RWPE1 (cell line): ENCODE measurements at regions not wholly inside any gene's neighbourhood (a gene's known extent, or its start where the extent isn't known, plus 50 kb on each side); places are given as distances from the start of the nearest gene placed in this dataset.
"Not testable (repeated sequence)": the region's sequence is repeated elsewhere in the genome, so short reads cannot be mapped to it uniquely, and the experiment has no call there.

Experiments
- CTCF ChIA-PET: fragments of 350-600 bp; sonication (Branson Sonifier 250); formaldehyde crosslinking; extraction: SDS; loops from one replicate; lab custom pipeline; 2021; lab: Yijun Ruan, JAX
- POLR2A ChIA-PET: fragments of 400-600 bp; formaldehyde crosslinking; extraction: SDS; loops from one replicate; lab custom pipeline; 2020; ENCODE audit warnings: antibody characterized with exemption; ENCODE audit not compliant: low non-redundant PET; lab: Yijun Ruan, JAX
- DNase-seq: peaks from one replicate; pipeline ENCODE4 v3.0.0; 2012; ENCODE audit warnings: low spot score
- H3K27ac ChIP-seq: fragments of 450-650 bp; 2 replicates; pipeline ENCODE4 v1.5.1; 2017
- TF ChIP-seq, protein P1 (sequence below): fragments of 450-650 bp; conservative IDR thresholded peaks from 2 replicates; pipeline ENCODE4 v1.5.1; 2017; ENCODE audit warnings: low read depth, mild to moderate bottlenecking

DNA sequence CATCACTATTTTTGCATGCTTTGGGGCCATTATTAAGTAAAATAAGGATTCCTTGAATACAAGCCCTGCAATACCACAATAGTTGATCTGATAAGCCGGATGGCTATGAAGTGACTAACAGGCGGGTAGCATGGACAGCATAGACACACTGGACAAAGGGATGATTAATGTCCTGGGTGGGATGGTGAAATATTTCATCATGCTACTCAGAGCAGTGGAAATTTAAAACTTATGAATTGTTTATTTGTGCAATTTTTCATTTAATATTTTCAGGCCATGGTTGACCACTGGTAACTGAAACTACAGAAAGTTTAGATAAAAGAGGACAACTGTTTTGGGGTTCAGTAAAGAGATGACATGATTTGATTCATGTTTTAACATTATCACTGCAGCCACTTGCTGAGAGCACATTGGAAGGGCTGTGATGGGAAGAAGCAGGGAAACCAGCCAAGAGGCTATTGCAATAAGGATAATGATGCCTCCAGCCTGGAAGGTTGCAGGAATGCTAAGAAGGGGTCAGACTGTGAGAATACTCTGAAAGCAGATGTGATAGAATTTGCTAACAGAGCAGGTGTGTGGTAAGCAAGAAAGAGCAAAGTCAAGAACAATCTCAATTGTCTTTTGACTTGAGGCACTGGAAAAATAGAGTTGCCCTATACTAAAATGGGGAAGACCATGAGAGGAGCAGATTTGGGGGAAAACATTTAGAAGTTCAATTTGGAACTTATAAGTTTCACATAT lies 62.5 kb upstream of the TNFSF4 start:
- no peak overlapping the region for H3K27ac ChIP-seq
- TF ChIP-seq, protein P1, sequence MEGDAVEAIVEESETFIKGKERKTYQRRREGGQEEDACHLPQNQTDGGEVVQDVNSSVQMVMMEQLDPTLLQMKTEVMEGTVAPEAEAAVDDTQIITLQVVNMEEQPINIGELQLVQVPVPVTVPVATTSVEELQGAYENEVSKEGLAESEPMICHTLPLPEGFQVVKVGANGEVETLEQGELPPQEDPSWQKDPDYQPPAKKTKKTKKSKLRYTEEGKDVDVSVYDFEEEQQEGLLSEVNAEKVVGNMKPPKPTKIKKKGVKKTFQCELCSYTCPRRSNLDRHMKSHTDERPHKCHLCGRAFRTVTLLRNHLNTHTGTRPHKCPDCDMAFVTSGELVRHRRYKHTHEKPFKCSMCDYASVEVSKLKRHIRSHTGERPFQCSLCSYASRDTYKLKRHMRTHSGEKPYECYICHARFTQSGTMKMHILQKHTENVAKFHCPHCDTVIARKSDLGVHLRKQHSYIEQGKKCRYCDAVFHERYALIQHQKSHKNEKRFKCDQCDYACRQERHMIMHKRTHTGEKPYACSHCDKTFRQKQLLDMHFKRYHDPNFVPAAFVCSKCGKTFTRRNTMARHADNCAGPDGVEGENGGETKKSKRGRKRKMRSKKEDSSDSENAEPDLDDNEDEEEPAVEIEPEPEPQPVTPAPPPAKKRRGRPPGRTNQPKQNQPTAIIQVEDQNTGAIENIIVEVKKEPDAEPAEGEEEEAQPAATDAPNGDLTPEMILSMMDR, result no peak
- CTCF ChIA-PET, result no interaction called here
- POLR2A ChIA-PET, result no interaction called here
- DNase-seq, result peak; percentile 75

DNA sequence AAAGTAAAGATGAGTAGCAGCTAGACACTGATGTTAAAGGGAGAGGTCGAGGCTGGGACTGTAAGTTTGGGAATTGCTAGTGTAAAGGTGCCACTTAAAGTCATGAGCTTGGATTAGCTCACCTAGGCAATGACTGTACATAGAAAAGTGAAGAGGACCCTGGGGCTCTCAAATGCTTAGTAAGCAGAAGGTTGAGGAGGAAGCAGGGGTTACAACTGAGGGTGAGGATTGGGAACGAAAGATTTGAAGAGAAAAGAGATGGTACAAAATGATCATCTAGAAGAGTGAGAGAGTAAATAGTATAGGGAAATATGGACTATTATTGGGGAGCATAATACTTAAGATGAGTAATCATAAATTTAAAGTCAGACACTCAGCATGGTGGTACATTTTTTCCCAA lies 63.1 kb upstream of the TNFSF4 start:
- ChIA-PET CTCF (no interaction called here), POLR2A (no interaction called here)
- no peak for DNase-seq
- TF ChIP-seq, protein P1, result no peak
- H3K27ac ChIP-seq, result no peak overlapping the region

DNA sequence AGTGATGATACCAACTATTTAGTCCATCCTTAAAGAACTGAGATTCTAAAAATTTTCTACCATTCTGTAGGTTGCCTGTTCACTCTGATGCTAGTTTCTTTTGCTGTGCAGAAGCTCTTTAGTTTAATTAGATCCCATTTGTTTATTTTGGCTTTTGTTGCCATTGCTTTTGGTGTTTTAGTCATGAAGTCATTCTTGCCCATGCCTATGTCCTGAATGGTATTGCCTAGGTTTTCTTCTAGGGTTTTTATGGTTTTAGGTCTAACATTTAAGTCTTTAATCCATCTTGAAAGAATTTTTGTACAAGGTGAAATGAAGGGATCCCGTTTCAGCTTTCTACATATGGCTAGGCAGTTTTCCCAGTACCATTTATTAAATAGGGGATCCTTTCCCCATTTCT lies 63.9 kb upstream of the TNFSF4 start:
- DNase-seq, H3K27ac ChIP-seq, POLR2A ChIA-PET, CTCF ChIA-PET: not testable (repeated sequence)

DNA sequence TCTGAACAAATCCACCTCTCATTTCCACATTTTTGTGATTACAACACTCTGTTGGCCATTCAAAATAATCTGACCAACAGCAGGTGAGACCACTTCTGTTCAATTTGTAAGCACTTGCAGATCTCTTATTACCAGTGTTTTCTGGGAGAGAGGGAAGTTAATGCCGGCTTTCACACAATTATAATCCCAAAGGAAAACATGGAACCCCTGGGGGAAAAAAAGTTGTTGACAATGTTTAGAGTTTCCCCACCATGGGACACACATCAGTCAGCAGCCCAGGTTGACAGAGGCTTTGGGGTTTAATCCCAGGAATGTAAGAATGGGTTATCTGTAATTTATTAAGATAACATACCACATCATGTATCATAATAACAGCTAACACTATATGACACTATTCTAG lies 68.4 kb upstream of the TNFSF4 start:
- H3K27ac ChIP-seq, result no peak overlapping the region
- TF ChIP-seq, protein P1, result no peak
- POLR2A ChIA-PET, result no interaction called here
- CTCF ChIA-PET, result interaction anchor here (0.6 kb wide), 1 partner anchor 12 kb away, joined by 7 read pairs; no protein-coding TSS in a partner anchor
- no peak for DNase-seq

DNA sequence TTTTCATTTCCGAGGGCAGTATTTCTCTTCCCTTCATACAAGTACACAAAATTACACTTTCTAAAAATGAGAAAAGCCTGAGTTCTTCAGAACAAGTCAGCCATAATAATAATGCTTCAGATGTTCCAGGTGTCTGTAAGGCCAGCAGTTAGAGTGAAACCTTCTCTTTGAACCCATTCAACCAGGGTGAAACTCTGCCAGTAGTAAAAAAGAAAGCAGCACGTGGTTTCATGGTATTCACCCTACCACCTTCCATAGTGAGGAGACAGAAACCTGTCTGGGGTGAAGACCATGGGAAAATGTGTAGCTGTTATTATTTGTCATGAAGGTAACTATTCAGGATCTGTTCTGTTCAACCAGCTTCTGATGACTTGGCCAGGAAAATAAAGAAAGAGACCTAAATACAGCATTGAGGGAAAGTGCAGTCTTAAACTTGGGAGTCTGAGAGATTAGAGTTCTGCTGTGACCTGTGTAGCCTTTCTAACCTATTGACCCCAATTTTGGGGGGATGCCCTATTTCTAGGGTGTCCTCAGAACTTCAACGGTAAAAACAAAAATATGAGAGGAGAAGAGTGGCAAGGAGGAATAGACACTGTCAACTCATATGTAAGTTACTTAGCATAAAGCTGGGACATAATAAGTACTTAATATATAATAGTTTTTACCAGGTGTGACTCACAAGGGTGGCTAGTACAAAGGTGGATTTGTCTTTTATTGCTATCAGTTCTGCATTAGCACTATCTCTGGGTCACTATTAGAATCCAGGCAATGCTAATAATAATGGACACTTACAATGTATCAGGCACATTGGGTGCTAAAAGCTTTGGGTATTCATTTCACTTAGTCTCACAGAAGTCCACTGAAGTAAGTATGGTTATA lies 70.0 kb upstream of the TNFSF4 start:
- ChIA-PET POLR2A (no interaction called here), CTCF (interaction anchor here (0.5 kb wide), 1 partner anchor 131 kb away, joined by 3 read pairs; no protein-coding TSS in a partner anchor)
- TF ChIP-seq, protein P1, result no peak
- H3K27ac ChIP-seq, result no peak overlapping the region
- no peak for DNase-seq

DNA sequence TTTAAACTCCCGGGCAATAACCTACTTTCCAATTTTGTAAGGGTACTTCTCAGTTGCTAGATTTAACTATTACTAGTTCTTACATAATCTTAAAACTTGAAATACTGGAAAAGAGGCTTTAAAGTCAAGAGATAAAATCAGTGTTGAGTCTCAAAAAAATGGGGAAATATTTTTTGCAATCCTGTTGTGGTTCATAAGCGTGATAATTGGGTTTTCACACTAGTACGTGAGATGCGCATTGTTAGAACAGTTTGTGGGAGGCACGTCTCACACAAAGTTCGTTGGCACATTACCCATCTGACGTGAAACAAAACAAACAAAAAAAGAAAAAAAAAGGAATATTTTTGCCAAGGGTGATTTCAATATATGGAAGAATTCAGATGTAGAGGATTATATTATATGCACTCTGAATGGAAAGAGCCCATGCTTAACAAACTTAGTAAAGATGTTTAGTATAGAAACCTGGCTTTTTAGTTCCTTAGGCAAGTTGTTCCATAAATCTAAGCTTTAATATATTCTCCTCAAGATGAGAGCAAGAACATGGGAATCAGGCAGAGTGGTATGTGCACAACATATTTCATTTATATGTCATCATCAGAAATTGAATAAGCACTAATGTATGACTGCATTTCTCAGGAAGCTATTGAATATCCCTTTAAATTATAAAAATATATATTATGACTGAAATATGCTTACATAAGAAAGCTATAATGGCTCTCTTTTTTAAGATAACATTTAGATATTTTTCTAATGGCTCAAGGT lies 73.9 kb upstream of the TNFSF4 start:
- TF ChIP-seq, protein P1, result no peak
- POLR2A ChIA-PET, result no interaction called here
- CTCF ChIA-PET, result no interaction called here
- H3K27ac ChIP-seq, result no peak overlapping the region
- no peak for DNase-seq
